ENCODE measurements at regions not wholly inside any gene's neighbourhood (a gene's known extent, or its start where the extent isn't known, plus 50 kb on each side); places are given as distances from the start of the nearest gene placed in this dataset.

GRCh38 chr2:13284688-13285087, 568.0 kb downstream of the TRIB2 start:
- TF ChIP-seq, protein P1, sequence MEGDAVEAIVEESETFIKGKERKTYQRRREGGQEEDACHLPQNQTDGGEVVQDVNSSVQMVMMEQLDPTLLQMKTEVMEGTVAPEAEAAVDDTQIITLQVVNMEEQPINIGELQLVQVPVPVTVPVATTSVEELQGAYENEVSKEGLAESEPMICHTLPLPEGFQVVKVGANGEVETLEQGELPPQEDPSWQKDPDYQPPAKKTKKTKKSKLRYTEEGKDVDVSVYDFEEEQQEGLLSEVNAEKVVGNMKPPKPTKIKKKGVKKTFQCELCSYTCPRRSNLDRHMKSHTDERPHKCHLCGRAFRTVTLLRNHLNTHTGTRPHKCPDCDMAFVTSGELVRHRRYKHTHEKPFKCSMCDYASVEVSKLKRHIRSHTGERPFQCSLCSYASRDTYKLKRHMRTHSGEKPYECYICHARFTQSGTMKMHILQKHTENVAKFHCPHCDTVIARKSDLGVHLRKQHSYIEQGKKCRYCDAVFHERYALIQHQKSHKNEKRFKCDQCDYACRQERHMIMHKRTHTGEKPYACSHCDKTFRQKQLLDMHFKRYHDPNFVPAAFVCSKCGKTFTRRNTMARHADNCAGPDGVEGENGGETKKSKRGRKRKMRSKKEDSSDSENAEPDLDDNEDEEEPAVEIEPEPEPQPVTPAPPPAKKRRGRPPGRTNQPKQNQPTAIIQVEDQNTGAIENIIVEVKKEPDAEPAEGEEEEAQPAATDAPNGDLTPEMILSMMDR (IDR thresholded peaks at IDR 0.05), result no peak
- TF ChIP-seq EZH2 (IDR thresholded peaks at IDR 0.05), result no peak
